ENCODE measurements at regions not wholly inside any gene's neighbourhood (a gene's known extent, or its start where the extent isn't known, plus 50 kb on each side); places are given as distances from the start of the nearest gene placed in this dataset.

DNA sequence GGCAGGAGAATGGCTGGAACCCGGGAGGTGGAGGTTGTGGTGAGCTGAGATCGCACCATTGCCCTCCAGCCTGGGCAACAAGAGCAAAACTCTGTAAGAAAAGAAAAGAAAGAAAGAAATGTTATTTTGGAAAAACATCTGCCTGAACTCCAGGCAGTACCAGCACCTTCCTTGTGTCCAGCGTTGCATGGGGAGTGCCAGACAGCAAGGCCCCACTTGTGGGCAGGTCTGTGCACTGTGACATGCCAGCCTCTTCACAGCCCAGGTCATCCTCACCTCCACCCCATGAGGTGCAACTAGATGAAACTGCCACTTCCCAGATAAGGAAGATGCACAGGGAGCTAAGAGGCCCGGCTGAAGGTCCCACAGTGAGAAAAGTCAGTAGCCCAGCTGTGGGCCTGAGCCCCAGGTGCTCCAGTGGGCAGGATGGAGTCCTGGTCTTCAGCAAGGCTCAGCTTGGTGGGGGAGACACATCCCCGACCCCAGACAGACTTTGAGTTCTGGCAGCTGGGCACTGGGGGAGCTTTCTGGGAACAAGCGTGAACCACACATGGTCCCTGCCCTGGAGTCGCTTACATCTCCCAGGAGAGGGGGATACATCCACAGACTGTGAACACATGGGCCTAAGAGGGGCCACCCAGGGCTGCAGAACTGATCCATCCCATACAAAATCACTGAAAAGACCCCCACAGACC, 146.9 kb upstream of the IER5L start:
- no peak overlapping the region for H3K4me3 ChIP-seq (ENCODE audit: low read length in 2 of 2)
- H3K27me3 ChIP-seq (ENCODE audit: control insufficient read depth in 1 of 2, insufficient read depth in 2 of 2, low read length in 2 of 2), result no peaks in the 10 kb centered on the region
- no peaks in the 10 kb centered on the region for H3K9me3 ChIP-seq (ENCODE audit: control insufficient read depth in 2 of 2, low read length in 2 of 2)
- no peaks in the 10 kb centered on the region for H3K36me3 ChIP-seq (ENCODE audit: control insufficient read depth in 2 of 2, insufficient read depth in 2 of 2, low read length in 2 of 2)
- H3K9ac ChIP-seq (ENCODE audit: low read length in 2 of 2), result no peak overlapping the region
- peaks cover 37% of the 10 kb centered on the region for H3K4me1 ChIP-seq (ENCODE audit: control insufficient read depth, insufficient read depth, low read length)
- no peak overlapping the region for H3K27ac ChIP-seq (ENCODE audit: low read length)

- no peaks in the 10 kb centered on the region for H3K9me3 ChIP-seq (ENCODE audit: control insufficient read depth in 2 of 2, low read length in 2 of 2)
- H3K27ac ChIP-seq (ENCODE audit: low read length), result peak overlapping the region; percentile 31
- H3K4me3 ChIP-seq (ENCODE audit: low read length in 2 of 2), result no peak overlapping the region
- peaks cover 45% of the 10 kb centered on the region for H3K4me1 ChIP-seq (ENCODE audit: control insufficient read depth, insufficient read depth, low read length)
- H3K9ac ChIP-seq (ENCODE audit: low read length in 2 of 2), result no peak overlapping the region
- H3K36me3 ChIP-seq (ENCODE audit: control insufficient read depth in 2 of 2, insufficient read depth in 2 of 2, low read length in 2 of 2), result no peaks in the 10 kb centered on the region
- H3K27me3 ChIP-seq (ENCODE audit: control insufficient read depth in 1 of 2, insufficient read depth in 2 of 2, low read length in 2 of 2), result no peaks in the 10 kb centered on the region
Measured at GRCh38 chr9:129323999-129324553, 146.0 kb upstream of the IER5L start.

GRCh38 chr9:129323376-129323998, 145.4 kb upstream of the IER5L start:
- Histone ChIP-seq H3K27me3 (ENCODE audit: control insufficient read depth in 1 of 2, insufficient read depth in 2 of 2, low read length in 2 of 2) (no peaks in the 10 kb centered on the region), H3K9me3 (ENCODE audit: control insufficient read depth in 2 of 2, low read length in 2 of 2) (no peaks in the 10 kb centered on the region), H3K36me3 (ENCODE audit: control insufficient read depth in 2 of 2, insufficient read depth in 2 of 2, low read length in 2 of 2) (no peaks in the 10 kb centered on the region), H3K4me1 (ENCODE audit: control insufficient read depth, insufficient read depth, low read length) (peaks cover 46% of the 10 kb centered on the region), H3K27ac (ENCODE audit: low read length) (peak overlapping the region; percentile 31), H3K9ac (ENCODE audit: low read length in 2 of 2) (no peak overlapping the region), H3K4me3 (ENCODE audit: low read length in 2 of 2) (no peak overlapping the region)

- H3K4me1 ChIP-seq (ENCODE audit: control insufficient read depth, insufficient read depth, low read length), result peaks cover 47% of the 10 kb centered on the region
- no peak overlapping the region for H3K4me3 ChIP-seq (ENCODE audit: low read length in 2 of 2)
- H3K9ac ChIP-seq (ENCODE audit: low read length in 2 of 2), result no peak overlapping the region
- no peaks in the 10 kb centered on the region for H3K36me3 ChIP-seq (ENCODE audit: control insufficient read depth in 2 of 2, insufficient read depth in 2 of 2, low read length in 2 of 2)
- no peaks in the 10 kb centered on the region for H3K27me3 ChIP-seq (ENCODE audit: control insufficient read depth in 1 of 2, insufficient read depth in 2 of 2, low read length in 2 of 2)
- no peaks in the 10 kb centered on the region for H3K9me3 ChIP-seq (ENCODE audit: control insufficient read depth in 2 of 2, low read length in 2 of 2)
- peak overlapping the region; percentile 85 for H3K27ac ChIP-seq (ENCODE audit: low read length)
Measured at GRCh38 chr9:129322641-129323375, 144.7 kb upstream of the IER5L start.

- Histone ChIP-seq H3K9ac (ENCODE audit: low read length in 2 of 2) (no peak overlapping the region), H3K36me3 (ENCODE audit: control insufficient read depth in 2 of 2, insufficient read depth in 2 of 2, low read length in 2 of 2) (no peaks in the 10 kb centered on the region), H3K4me3 (ENCODE audit: low read length in 2 of 2) (no peak overlapping the region)
Measured at GRCh38 chr9:129322022-129322621, 144.1 kb upstream of the IER5L start.

DNA sequence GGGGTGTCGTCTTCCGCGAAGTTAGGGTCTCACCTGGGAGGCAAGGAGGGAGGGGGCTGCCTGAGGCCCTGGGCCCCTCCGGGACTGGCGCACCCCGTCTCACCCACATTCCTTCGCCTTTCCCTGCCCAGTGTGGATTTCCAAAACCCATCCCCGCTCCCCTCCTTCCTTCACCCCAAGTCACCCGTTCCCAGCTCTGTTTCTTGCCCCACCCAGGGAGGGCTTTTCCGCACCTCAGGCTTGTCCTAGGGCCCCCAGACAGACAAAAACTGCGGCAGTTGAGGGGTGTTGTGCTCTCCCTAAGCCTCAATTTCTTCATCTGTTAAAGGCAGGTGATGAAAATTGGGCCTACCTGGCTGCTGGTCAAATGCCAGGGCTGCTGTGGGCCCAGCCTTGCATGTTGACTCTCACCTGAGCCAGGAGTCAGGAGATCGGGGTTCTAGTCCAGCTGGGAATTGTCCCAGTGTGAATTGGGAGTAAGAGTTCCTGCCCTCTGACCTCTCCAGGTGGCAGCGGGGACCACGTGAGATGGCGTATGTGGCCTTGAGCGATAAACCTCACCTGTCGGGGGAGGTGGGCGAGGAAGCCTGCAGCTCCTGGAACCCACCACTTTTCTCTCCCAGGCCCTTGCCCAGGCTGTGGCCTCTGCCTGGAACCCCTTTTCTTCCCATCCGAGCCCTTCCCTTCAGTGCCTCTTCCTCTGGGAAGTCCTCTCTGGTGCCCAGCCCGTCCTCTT, 143.4 kb upstream of the IER5L start:
- H3K9me3 ChIP-seq (ENCODE audit: control insufficient read depth in 2 of 2, low read length in 2 of 2), result no peaks in the 10 kb centered on the region
- H3K36me3 ChIP-seq (ENCODE audit: control insufficient read depth in 2 of 2, insufficient read depth in 2 of 2, low read length in 2 of 2), result no peaks in the 10 kb centered on the region
- H3K4me3 ChIP-seq (ENCODE audit: low read length in 2 of 2), result peak overlapping the region; percentile 31 to 71
- H3K4me1 ChIP-seq (ENCODE audit: control insufficient read depth, insufficient read depth, low read length), result peaks cover 58% of the 10 kb centered on the region
- peak overlapping the region; percentile 85 for H3K27ac ChIP-seq (ENCODE audit: low read length)
- H3K9ac ChIP-seq (ENCODE audit: low read length in 2 of 2), result peak overlapping the region; percentile 22 to 63
- no peaks in the 10 kb centered on the region for H3K27me3 ChIP-seq (ENCODE audit: control insufficient read depth in 1 of 2, insufficient read depth in 2 of 2, low read length in 2 of 2)

More at GRCh38 chr9:129322022-129322621, 144.1 kb upstream of the IER5L start:
- no peaks in the 10 kb centered on the region for H3K9me3 ChIP-seq (ENCODE audit: control insufficient read depth in 2 of 2, low read length in 2 of 2)
- peaks cover 53% of the 10 kb centered on the region for H3K4me1 ChIP-seq (ENCODE audit: control insufficient read depth, insufficient read depth, low read length)
- no peaks in the 10 kb centered on the region for H3K27me3 ChIP-seq (ENCODE audit: control insufficient read depth in 1 of 2, insufficient read depth in 2 of 2, low read length in 2 of 2)
- peak overlapping the region; percentile 85 for H3K27ac ChIP-seq (ENCODE audit: low read length)

GRCh38 chr9:129320575-129321285, 142.7 kb upstream of the IER5L start:
- Histone ChIP-seq H3K4me1 (ENCODE audit: control insufficient read depth, insufficient read depth, low read length) (peaks cover 65% of the 10 kb centered on the region), H3K27me3 (ENCODE audit: control insufficient read depth in 1 of 2, insufficient read depth in 2 of 2, low read length in 2 of 2) (no peaks in the 10 kb centered on the region), H3K9ac (ENCODE audit: low read length in 2 of 2) (peak overlapping the region; percentile 63 to 71), H3K9me3 (ENCODE audit: control insufficient read depth in 2 of 2, low read length in 2 of 2) (no peaks in the 10 kb centered on the region), H3K4me3 (ENCODE audit: low read length in 2 of 2) (peak overlapping the region; percentile 31 to 71), H3K27ac (ENCODE audit: low read length) (peak overlapping the region; percentile 85), H3K36me3 (ENCODE audit: control insufficient read depth in 2 of 2, insufficient read depth in 2 of 2, low read length in 2 of 2) (no peaks in the 10 kb centered on the region)

DNA sequence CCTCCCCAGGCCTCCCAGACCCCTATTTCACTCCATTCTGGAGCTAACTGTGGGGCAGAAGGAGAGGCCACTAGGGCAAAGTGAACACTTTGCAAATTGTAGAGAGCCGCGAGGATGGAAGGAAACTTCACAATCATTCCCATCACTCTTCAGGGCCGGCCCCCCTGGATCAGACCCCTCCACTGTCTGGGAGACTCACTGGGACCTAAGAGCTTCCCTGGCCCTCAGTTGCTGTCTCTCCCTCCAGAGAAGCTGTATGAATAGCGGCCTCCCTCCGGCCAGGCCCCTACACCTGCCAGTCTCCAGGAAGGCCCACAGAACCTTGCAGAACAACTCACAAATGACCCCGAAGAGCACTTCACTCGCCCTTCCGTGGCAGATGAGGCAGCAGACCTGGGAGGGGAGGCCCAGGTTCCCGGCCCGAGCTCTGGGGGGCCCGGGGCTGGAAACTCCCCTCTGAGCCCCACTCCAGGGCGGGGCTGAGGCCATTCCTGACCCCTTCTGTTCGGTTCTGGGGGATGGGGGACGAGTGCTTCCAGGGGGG, 141.9 kb upstream of the IER5L start:
- Histone ChIP-seq H3K27ac (ENCODE audit: low read length) (peak overlapping the region; percentile 85), H3K4me3 (ENCODE audit: low read length in 2 of 2) (peak overlapping the region; percentile 31 to 71), H3K9me3 (ENCODE audit: control insufficient read depth in 2 of 2, low read length in 2 of 2) (no peaks in the 10 kb centered on the region), H3K4me1 (ENCODE audit: control insufficient read depth, insufficient read depth, low read length) (peaks cover 71% of the 10 kb centered on the region), H3K9ac (ENCODE audit: low read length in 2 of 2) (peak overlapping the region; percentile 56 to 71), H3K36me3 (ENCODE audit: control insufficient read depth in 2 of 2, insufficient read depth in 2 of 2, low read length in 2 of 2) (no peaks in the 10 kb centered on the region), H3K27me3 (ENCODE audit: control insufficient read depth in 1 of 2, insufficient read depth in 2 of 2, low read length in 2 of 2) (no peaks in the 10 kb centered on the region)

DNA sequence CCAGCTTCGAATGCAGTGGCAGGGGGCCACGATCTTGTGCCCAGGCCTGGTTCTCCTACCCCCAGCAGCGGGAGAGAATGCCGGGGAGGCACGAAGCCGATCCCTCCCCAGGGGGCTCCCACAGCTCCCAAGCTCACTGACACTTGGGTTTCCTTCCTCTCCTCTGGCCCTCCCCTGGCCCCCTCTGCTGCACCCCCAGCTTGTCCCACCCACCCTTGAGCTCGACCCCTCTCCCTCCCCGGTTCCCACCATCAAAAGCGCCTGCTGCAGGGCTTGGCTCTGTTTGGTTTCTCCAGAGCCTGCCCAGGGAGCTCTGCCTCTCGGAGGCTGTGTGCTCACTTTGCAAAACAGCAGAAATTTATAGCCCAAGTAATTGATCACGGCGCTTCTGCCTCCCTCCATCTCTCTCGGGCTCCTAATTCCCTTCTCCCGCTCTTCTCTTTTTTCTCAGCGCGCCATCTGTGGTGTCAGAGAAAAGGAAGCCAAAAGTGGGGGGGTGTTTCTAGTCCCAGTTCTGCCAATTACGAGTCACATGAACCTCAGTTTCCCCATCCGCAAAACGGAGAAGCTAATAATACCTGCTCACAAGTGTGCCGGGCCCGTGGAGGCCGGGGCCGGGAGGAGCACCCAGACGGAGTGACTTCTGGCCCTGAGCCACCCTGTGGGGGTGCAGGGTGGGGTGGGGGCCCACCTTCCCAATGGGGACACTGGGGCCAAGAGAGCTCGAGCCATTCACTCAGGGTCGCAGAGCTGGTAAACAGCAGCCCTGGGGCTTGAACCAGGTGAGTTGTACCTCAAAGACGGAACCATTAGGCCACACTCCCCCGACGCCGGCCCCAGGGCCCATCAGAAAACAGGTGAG, 141.2 kb upstream of the IER5L start:
- no peaks in the 10 kb centered on the region for H3K9me3 ChIP-seq (ENCODE audit: control insufficient read depth in 2 of 2, low read length in 2 of 2)
- H3K36me3 ChIP-seq (ENCODE audit: control insufficient read depth in 2 of 2, insufficient read depth in 2 of 2, low read length in 2 of 2), result no peaks in the 10 kb centered on the region
- peak overlapping the region in 1 of 2 donors; percentile 71 for H3K9ac ChIP-seq (ENCODE audit: low read length in 2 of 2)
- H3K4me1 ChIP-seq (ENCODE audit: control insufficient read depth, insufficient read depth, low read length), result peaks cover 71% of the 10 kb centered on the region
- peak overlapping the region; percentile 85 for H3K27ac ChIP-seq (ENCODE audit: low read length)
- no peaks in the 10 kb centered on the region for H3K27me3 ChIP-seq (ENCODE audit: control insufficient read depth in 1 of 2, insufficient read depth in 2 of 2, low read length in 2 of 2)
- no peak overlapping the region for H3K4me3 ChIP-seq (ENCODE audit: low read length in 2 of 2)

Data from stomach smooth muscle (tissue), 2 donors.